22Rv1 (cell line): ENCODE measurements at regions not wholly inside any gene's neighbourhood (a gene's known extent, or its start where the extent isn't known, plus 50 kb on each side); places are given as distances from the start of the nearest gene placed in this dataset.
A peak's percentile ranks its signal among the peaks of the same experiment; 100 is the strongest.

Experiments
- H3K27ac ChIP-seq: fragments of 450-650 bp; 2 replicates; pipeline ENCODE4 v1.5.1; 2017
- CTCF ChIP-seq: fragments of 450-650 bp; IDR thresholded peaks from 2 replicates; pipeline ENCODE4 v1.5.1; 2017; ENCODE audit warnings: mild to moderate bottlenecking
- ZFX ChIP-seq: fragments of 450-650 bp; IDR thresholded peaks from 2 replicates; pipeline ENCODE4 v1.6.1; 2017; ENCODE audit warnings: antibody characterized with exemption, borderline replicate concordance

- H3K27ac ChIP-seq = no peak overlapping the region
- TF ChIP-seq ZFX (no peak), CTCF (no peak)
These were observed 73.6 kb upstream of the QRFPR start for GRCh38 chr4:121454251-121454979.

GRCh38 chr4:121451310-121451709 is 70.5 kb upstream of the QRFPR start:
- TF ChIP-seq CTCF = no peak
- no peak for TF ChIP-seq ZFX
- no peak overlapping the region for H3K27ac ChIP-seq

GRCh38 chr4:121449416-121449815 is 68.6 kb upstream of the QRFPR start:
- TF ChIP-seq CTCF (no peak), ZFX (no peak)
- peak overlapping the region; percentile 38; the same call in 1 of the 2 replicates for H3K27ac ChIP-seq

GRCh38 chr4:121448231-121448630 is 67.4 kb upstream of the QRFPR start:
- H3K27ac ChIP-seq = peak overlapping the region; percentile 38
- TF ChIP-seq ZFX (no peak), CTCF (no peak)

GRCh38 chr4:121439669-121440068 is 58.9 kb upstream of the QRFPR start:
- no peak for TF ChIP-seq ZFX
- no peak for TF ChIP-seq CTCF
- no peak overlapping the region for H3K27ac ChIP-seq
